Hematopoietic multipotent progenitor cell treated with erythropoietin and hydrocortisone succinate and interleukin-3 and kit ligand, for 6 days (in vitro differentiated cells): ENCODE measurements at regions not wholly inside any gene's neighbourhood (a gene's known extent, or its start where the extent isn't known, plus 50 kb on each side); places are given as distances from the start of the nearest gene placed in this dataset.
A peak's percentile ranks its signal among the peaks of the same experiment; 100 is the strongest.
"Not testable (repeated sequence)": the region's sequence is repeated elsewhere in the genome, so short reads cannot be mapped to it uniquely, and the experiment has no call there.

Experiments
- DNase-seq: peaks from one replicate; pipeline ENCODE4 v3.0.0-alpha.2; 2015

- DNase-seq, result no peak
Observed at GRCh38 chr7:125098377-125098970, 168.8 kb upstream of the POT1 start.

GRCh38 chr7:125090596-125090995 lies 161.0 kb upstream of the POT1 start:
- DNase-seq, result no peak

- no peak for DNase-seq
Observed at GRCh38 chr7:125089171-125089570, 159.5 kb upstream of the POT1 start.

- DNase-seq, result no peak
Observed at GRCh38 chr7:125088555-125088954, 158.9 kb upstream of the POT1 start.

GRCh38 chr7:125085084-125085483 lies 155.5 kb upstream of the POT1 start:
- no peak for DNase-seq

- no peak for DNase-seq
Observed at GRCh38 chr7:125084196-125084595, 154.6 kb upstream of the POT1 start.

- DNase-seq, result no peak
Observed at GRCh38 chr7:125074141-125074540, 144.5 kb upstream of the POT1 start.

GRCh38 chr7:125065546-125065945 lies 135.9 kb upstream of the POT1 start:
- no peak for DNase-seq

- DNase-seq, result no peak
Observed at GRCh38 chr7:125065001-125065400, 135.4 kb upstream of the POT1 start.

- DNase-seq, result peak; percentile 19
Observed at GRCh38 chr7:125061776-125062397, 132.3 kb upstream of the POT1 start.

- DNase-seq, result not testable (repeated sequence)
Observed at GRCh38 chr7:125061083-125061745, 131.6 kb upstream of the POT1 start.

GRCh38 chr7:125059861-125060456 lies 130.3 kb upstream of the POT1 start:
- DNase-seq, result peak; percentile 51

GRCh38 chr7:125057963-125058362 lies 128.3 kb upstream of the POT1 start:
- no peak for DNase-seq

- no peak for DNase-seq
Observed at GRCh38 chr7:125055376-125055775, 125.8 kb upstream of the POT1 start.

- no peak for DNase-seq
Observed at GRCh38 chr7:125046767-125047166, 117.1 kb upstream of the POT1 start.

GRCh38 chr7:125033506-125033905 lies 103.9 kb upstream of the POT1 start:
- no peak for DNase-seq

- DNase-seq, result no peak
Observed at GRCh38 chr7:125032943-125033342, 103.3 kb upstream of the POT1 start.

GRCh38 chr7:125030756-125031387 lies 101.2 kb upstream of the POT1 start:
- no peak for DNase-seq

GRCh38 chr7:125025620-125026019 lies 96.0 kb upstream of the POT1 start:
- DNase-seq, result no peak

- DNase-seq, result no peak
Observed at GRCh38 chr7:125020801-125021200, 91.2 kb upstream of the POT1 start.

GRCh38 chr7:125010540-125010939 lies 80.9 kb upstream of the POT1 start:
- no peak for DNase-seq

GRCh38 chr7:124996778-124997177 lies 67.2 kb upstream of the POT1 start:
- peak; percentile 13 for DNase-seq

- DNase-seq, result no peak
Observed at GRCh38 chr7:124992851-124993562, 63.4 kb upstream of the POT1 start.
